ENCODE measurements at regions not wholly inside any gene's neighbourhood (a gene's known extent, or its start where the extent isn't known, plus 50 kb on each side); places are given as distances from the start of the nearest gene placed in this dataset.

DNA sequence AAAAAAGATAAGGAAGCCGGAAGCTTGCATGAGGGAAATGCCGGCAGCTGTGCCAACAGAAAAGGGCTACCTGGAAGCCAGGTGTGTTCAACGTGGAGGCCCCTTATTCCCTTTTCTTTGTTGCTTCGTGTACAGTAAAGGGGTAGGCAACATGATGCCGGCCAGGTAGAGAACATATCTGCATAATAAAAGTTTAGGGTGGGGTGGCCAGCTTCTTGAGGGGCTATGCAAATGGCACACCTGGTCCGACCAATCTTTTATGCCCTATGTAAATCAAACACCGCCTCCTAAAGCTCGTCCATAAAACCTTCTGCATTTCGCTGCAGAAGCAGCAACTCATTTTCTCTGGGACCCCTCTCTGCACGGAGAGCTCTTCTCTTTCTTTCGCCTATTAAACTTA, 911.6 kb downstream of the KCNJ2 start:
- TF ChIP-seq POLR2AphosphoS5 (IDR thresholded peaks at IDR 0.05; ENCODE audit: borderline replicate concordance, low read depth, low read length) (no peak), EZH2 (IDR thresholded peaks at IDR 0.05) (no peak)
